ENCODE measurements at regions not wholly inside any gene's neighbourhood (a gene's known extent, or its start where the extent isn't known, plus 50 kb on each side); places are given as distances from the start of the nearest gene placed in this dataset.

- no peak for TF ChIP-seq CTCF (IDR thresholded peaks at IDR 0.05)
These were observed 400.9 kb upstream of the CDH5 start for GRCh38 chr16:65965628-65966027.

GRCh38 chr16:65964752-65965151 is 401.7 kb upstream of the CDH5 start:
- TF ChIP-seq CTCF (IDR thresholded peaks at IDR 0.05), result no peak

GRCh38 chr16:65961476-65962143 is 404.9 kb upstream of the CDH5 start:
- no peak for TF ChIP-seq CTCF (IDR thresholded peaks at IDR 0.05)

GRCh38 chr16:65959983-65960382 is 406.5 kb upstream of the CDH5 start:
- TF ChIP-seq CTCF (IDR thresholded peaks at IDR 0.05), result no peak

- no peak for TF ChIP-seq CTCF (IDR thresholded peaks at IDR 0.05)
These were observed 408.4 kb upstream of the CDH5 start for GRCh38 chr16:65958086-65958485.

- no peak for TF ChIP-seq CTCF (IDR thresholded peaks at IDR 0.05)
These were observed 410.4 kb upstream of the CDH5 start for GRCh38 chr16:65956100-65956499.

- TF ChIP-seq CTCF (IDR thresholded peaks at IDR 0.05), result no peak
These were observed 412.0 kb upstream of the CDH5 start for GRCh38 chr16:65954446-65954845.

- TF ChIP-seq CTCF (IDR thresholded peaks at IDR 0.05), result no peak
These were observed 416.3 kb upstream of the CDH5 start for GRCh38 chr16:65950211-65950610.
